Left colon (tissue), 2 donors: ENCODE measurements at regions not wholly inside any gene's neighbourhood (a gene's known extent, or its start where the extent isn't known, plus 50 kb on each side); places are given as distances from the start of the nearest gene placed in this dataset.

Experiments
- ATAC-seq: fragments of 200-7000 bp; cut with Tn5 transposase; one replicate; pipeline ENCODE4 v1.9.1; 2020; ENCODE audit warnings: mild to moderate bottlenecking, moderate library complexity
- DNase-seq, 2 donors: peaks; one replicate each; pipeline ENCODE4 v3.0.0-alpha.2; 2020
- intact Hi-C, 2 donors: fragments of 100-400 bp; cut with DNase I in 1 of 2; cut with micrococcal nuclease in 1 of 2; formaldehyde crosslinking; loops; one replicate each; pipeline versions ENCODE4 v1.11.2 to v1.14.0; 2022; cut with DNase I, micrococcal nuclease
- donor health status: DM: no; HTN: no; CAD: no.
- donor health status: DM: yes; HTN: yes; CAD: no.

GRCh38 chr2:18836436-18836835 is 247.1 kb upstream of the NT5C1B start:
- ATAC-seq (no peak), DNase-seq (no peak)
- intact Hi-C loops: no loop called here

GRCh38 chr2:18835787-18836186 is 246.4 kb upstream of the NT5C1B start:
- ATAC-seq (no peak), DNase-seq (no peak)
- intact Hi-C loops: no loop called here

- no peak for ATAC-seq
- intact Hi-C loops: no loop called here
- DNase-seq: no peak
Measured at GRCh38 chr2:18834341-18834740, 245.0 kb upstream of the NT5C1B start.

DNA sequence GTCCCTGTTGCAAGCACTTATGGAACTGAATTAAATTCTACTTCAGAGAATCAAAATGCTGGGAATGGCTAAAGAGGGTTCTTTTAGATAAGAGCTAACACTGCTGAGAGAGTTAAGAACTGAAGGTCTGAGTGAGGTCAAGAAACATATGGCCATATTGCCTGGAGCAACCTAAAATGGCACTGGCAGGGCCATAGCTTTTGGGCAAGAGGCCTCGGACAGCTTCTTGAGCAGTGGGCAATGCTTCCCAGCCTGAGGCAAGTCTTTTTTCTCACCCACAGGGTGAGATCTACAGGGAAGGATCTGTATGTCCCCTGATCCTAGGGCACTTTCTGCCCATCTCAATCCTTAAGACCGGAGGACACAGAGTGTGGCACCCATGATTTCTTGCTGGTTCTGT is 244.6 kb upstream of the NT5C1B start:
- ATAC-seq: no peak
- DNase-seq: no peak
- intact Hi-C loops: no loop called here

- intact Hi-C loops: no loop called here
- DNase-seq (no peak), ATAC-seq (no peak)
Measured at GRCh38 chr2:18831916-18832510, 242.6 kb upstream of the NT5C1B start.

- ATAC-seq (peak; percentile 78), DNase-seq (no peak)
- intact Hi-C loops: no loop called here
Measured at GRCh38 chr2:18830962-18831361, 241.6 kb upstream of the NT5C1B start.

DNA sequence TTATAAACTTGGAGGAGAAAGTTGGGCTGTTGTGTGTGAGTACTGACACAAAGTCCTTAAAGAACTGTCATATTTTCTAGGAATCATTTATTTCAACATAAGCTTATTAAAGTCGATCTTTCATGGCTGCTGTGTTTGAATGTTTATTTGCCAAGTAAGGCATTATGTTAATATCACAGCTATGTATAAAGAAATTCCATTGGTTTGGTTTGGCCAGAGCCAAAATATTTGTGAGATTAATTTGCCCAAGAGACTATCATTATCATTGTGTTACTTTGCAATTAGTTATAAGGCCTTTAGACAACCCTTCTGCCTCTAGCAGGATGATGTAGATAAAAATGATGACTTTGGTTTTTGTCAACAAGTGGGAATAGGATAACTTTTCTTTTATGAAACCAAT is 240.6 kb upstream of the NT5C1B start:
- DNase-seq (no peak), ATAC-seq (no peak)
- intact Hi-C loops: no loop called here

GRCh38 chr2:18829251-18829902 is 240.0 kb upstream of the NT5C1B start:
- intact Hi-C loops: no loop called here
- DNase-seq (no peak), ATAC-seq (no peak)

DNA sequence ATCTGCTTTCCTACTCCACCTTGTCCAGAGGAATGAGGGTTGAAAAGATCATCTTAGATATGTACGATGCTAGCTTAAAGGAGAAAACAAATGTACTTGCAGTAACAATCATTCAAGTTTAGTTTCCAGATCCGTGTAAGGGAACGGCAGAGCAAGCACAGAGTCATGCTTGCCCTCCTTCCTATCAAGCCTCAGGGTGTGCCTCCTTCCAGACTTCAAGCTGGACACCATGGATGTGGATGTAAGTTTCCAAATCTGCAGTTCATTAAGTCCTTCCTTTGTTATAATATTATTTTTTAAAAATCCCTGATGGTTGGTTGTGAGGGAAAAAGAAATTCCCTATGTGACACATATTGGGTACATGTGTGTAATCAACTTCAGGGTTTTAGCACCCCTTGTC is 238.9 kb upstream of the NT5C1B start:
- DNase-seq: no peak
- intact Hi-C loops: no loop called here
- no peak for ATAC-seq

GRCh38 chr2:18825838-18826237 is 236.5 kb upstream of the NT5C1B start:
- no peak for DNase-seq
- no peak for ATAC-seq
- intact Hi-C loops: no loop called here

DNA sequence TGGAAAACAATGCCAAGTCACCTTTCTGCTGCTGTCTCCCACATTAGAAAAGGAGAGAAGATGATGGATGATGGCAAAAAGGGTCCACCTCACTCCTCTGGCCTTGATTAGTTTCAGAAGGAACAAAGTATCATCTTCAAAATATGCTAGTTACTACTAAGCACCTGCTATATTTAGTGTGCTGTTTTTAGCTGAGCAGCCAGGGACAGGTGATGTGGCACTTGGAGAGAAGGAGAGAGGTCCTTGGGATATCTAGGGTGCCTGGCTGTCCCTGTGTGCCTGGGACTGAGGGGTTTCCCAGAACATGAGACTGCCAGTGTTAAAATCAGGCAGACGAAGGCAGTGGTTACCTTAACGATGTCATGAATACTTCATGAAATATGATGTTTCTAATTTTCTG is 235.5 kb upstream of the NT5C1B start:
- DNase-seq: no peak
- intact Hi-C loops: no loop called here
- no peak for ATAC-seq

- ATAC-seq: no peak
- intact Hi-C loops: no loop called here
- DNase-seq: no peak
Measured at GRCh38 chr2:18824325-18824790, 235.0 kb upstream of the NT5C1B start.

GRCh38 chr2:18821431-18821830 is 232.1 kb upstream of the NT5C1B start:
- intact Hi-C loops: no loop called here
- no peak for ATAC-seq

DNA sequence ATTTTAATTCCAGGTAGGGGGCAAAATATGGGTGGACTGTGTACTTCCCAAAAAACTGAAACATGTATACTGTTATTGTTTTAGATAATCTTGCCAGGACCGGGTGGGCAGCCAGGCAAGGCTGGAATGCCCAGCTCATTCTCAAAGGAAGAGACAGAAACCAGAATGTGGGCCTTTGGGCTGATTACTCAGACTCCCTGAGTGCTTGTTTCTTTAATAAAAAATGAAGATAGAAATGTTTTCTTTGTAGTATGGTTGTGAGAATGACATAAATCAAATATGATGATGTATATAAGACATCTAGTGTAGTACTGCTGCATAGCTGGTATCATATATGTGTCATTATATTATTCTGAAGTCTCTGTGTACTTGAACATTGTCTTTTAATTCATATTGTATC is 231.6 kb upstream of the NT5C1B start:
- DNase-seq (no peak), ATAC-seq (no peak)
- intact Hi-C loops: no loop called here

More at GRCh38 chr2:18821431-18821830, 232.1 kb upstream of the NT5C1B start:
- DNase-seq: no peak

- ATAC-seq (no peak), DNase-seq (no peak)
- intact Hi-C loops: no loop called here
Measured at GRCh38 chr2:18819566-18819965, 230.2 kb upstream of the NT5C1B start.

- intact Hi-C loops: no loop called here
- no peak for ATAC-seq
- no peak for DNase-seq
Measured at GRCh38 chr2:18814387-18814786, 225.0 kb upstream of the NT5C1B start.

DNA sequence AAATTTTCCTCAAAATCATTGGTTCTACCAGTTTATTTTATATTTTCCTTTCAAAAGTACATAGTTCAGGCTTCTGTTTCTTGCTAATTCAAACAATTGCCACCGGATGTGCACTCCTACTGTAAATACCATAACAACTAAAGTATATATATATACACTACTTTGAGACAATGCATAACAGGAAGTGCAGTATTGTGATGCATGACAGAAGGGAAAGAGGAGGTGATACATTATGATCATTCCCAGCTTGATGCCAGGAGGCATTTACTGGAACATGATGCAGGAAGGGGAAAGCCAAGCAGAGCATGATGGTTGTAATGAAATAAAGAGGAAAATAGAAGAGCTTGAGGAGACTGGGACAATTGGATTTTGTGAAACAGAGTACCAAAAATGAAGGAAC is 215.2 kb upstream of the NT5C1B start:
- DNase-seq (no peak), ATAC-seq (no peak)
- intact Hi-C loops: no loop called here

DNA sequence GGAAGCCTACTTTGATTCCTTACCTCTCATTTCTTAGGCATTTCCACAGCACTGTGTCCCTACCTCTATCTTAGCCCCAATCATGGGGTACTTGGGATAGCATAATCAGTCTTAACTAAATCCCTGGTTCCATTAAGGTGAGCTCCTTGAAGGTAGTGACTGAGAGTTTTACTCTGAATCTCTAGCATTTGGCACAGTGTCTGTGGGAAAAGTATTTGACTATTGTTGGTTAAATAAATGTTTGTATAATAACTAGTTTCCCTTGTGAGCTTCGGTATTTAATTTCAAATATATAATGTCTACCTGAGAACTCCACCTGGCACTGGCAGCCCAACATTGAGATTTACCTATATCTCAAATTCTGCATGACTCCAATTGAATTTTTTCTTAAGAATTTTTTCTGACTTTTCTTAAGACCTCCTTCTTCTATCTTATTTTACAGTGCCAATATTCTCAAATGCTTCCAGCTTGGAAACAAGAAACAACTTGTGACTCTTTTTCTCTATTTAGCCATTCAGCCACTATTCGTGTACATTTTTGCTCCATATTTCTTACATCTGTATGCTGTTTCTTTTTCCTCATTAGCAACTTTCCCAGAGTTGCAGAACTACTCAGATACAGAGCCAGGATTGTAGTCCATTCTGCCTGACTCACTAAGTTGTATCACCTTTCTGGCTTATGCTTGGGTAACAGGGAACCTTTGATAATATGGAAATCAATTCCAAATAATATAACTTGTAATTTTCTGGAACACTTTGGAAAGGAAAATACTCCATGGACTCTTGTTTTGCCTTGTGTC is 214.0 kb upstream of the NT5C1B start:
- ATAC-seq (no peak), DNase-seq (no peak)
- intact Hi-C loops: no loop called here

DNA sequence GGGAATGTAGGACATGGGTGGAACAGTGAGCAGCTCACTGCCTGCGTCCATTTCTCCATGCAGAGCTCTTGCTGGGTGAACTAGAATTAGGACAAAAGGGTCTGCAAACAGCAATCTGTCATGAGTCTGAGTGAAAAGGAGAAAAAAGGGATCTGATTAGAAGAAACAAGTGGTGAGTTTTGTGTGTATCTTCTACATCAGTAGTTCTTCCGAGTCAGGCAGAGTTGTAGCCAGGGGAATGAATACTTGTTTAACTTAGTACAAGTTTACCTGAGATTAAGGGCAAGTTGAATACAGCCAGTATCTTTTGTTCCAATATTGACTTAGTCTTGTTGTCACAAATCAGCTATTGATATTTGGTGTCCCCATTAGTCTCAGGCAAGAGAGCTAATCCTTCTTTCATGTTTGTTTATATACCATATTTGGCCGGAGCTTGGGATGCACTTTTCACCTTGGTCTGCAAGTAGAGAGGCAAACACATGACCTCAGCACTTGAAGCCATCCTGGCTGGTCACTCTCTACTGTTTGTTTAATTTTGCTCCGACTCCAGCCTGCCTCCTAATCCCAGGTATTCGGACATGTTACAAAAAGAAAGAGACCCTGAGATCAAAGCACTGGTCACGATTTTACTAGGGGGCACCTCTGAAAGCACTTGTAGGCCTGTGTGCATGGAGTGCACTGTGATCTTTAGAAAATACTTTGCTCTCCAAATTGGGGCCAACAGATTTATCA is 211.0 kb upstream of the NT5C1B start:
- DNase-seq (no peak), ATAC-seq (no peak)
- intact Hi-C loops: no loop called here

DNA sequence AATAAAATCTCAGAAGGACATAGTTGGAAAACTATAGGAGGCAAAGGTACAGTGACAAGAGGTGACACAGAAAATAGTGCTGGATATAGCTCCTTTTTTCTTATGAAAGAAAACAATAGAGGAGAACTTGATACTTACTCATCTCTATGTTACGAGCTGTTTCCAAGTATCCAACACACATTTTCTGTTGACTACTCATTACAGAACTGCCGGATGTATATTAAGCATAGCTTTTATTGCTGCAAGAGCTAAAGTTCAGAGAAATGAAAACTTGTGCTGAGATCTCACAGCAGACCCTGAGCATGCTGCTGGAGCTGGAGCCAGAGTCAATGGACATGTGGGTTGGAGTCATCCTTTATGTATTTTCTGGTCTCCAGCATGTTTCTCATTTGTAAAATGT is 210.0 kb upstream of the NT5C1B start:
- no peak for DNase-seq
- ATAC-seq: no peak
- intact Hi-C loops: no loop called here
